AG04450 (cell line): ENCODE measurements at regions not wholly inside any gene's neighbourhood (a gene's known extent, or its start where the extent isn't known, plus 50 kb on each side); places are given as distances from the start of the nearest gene placed in this dataset.
A peak's percentile ranks its signal among the peaks of the same experiment; 100 is the strongest.
"Not testable (repeated sequence)": the region's sequence is repeated elsewhere in the genome, so short reads cannot be mapped to it uniquely, and the experiment has no call there.

ENCODE experiments used
- CTCF ChIA-PET: fragments of 300-600, 350-600 bp; formaldehyde crosslinking; extraction: SDS; loops from one replicate; lab custom pipeline; 2022; ENCODE audit warnings: antibody characterized with exemption, inconsistent platforms; lab: Charles Lee
- POLR2A ChIA-PET: fragments of 350-600 bp; formaldehyde crosslinking; extraction: SDS; loops from one replicate; lab custom pipeline; 2021; ENCODE audit warnings: antibody characterized with exemption, inconsistent platforms; lab: Yijun Ruan, JAX
- DNase-seq: peaks from one replicate; pipeline ENCODE4 v3.0.0-alpha.2; 2011; ENCODE audit warnings: low read depth, low spot score
- H3K27ac ChIP-seq: one replicate; pipeline ENCODE4 v1.5.1; 2012; ENCODE audit warnings: low read depth, low read length, control low read depth
- H3K27me3 ChIP-seq: one replicate; pipeline ENCODE4 v1.6.0; 2012; ENCODE audit warnings: low read length; ENCODE audit not compliant: control insufficient read depth, insufficient read depth
- H3K4me3 ChIP-seq: 2 replicates; pipeline ENCODE4 v1.5.1; 2011; ENCODE audit warnings: mild to moderate bottlenecking, low read depth, low read length, control low read depth
- H3K9me3 ChIP-seq: 2 replicates; pipeline ENCODE4 v1.5.1; 2012; ENCODE audit warnings: low read length; ENCODE audit not compliant: control insufficient read depth, insufficient read depth

- DNase-seq, H3K27ac ChIP-seq, H3K9me3 ChIP-seq, H3K27me3 ChIP-seq, POLR2A ChIA-PET, CTCF ChIA-PET: not testable (repeated sequence)
- H3K4me3 ChIP-seq = peak overlapping the region; percentile 59
Observed at GRCh38 chr2:87075054-87075790, 53.6 kb upstream of the PLGLB1 start.

- DNase-seq = peak; percentile 6
- H3K27ac ChIP-seq, CTCF ChIA-PET: not testable (repeated sequence)
Observed at GRCh38 chr2:87075791-87076252, 54.2 kb upstream of the PLGLB1 start.

GRCh38 chr2:87076253-87077123 is 54.8 kb upstream of the PLGLB1 start:
- DNase-seq = peak; percentile 74
- Histone ChIP-seq H3K27ac (peak overlapping the region; percentile 83), H3K4me3 (peak overlapping the region; percentile 65)
- H3K9me3 ChIP-seq, H3K27me3 ChIP-seq, CTCF ChIA-PET, POLR2A ChIA-PET: not testable (repeated sequence)

More at GRCh38 chr2:87075791-87076252, 54.2 kb upstream of the PLGLB1 start:
- peak overlapping the region; percentile 59 for H3K4me3 ChIP-seq
- H3K27me3 ChIP-seq, H3K9me3 ChIP-seq, POLR2A ChIA-PET: not testable (repeated sequence)

- H3K27me3 ChIP-seq, POLR2A ChIA-PET, H3K9me3 ChIP-seq, CTCF ChIA-PET, DNase-seq: not testable (repeated sequence)
- Histone ChIP-seq H3K4me3 (peak overlapping the region; percentile 65), H3K27ac (peak overlapping the region; percentile 83)
Observed at GRCh38 chr2:87077124-87077446, 55.4 kb upstream of the PLGLB1 start.

GRCh38 chr2:87081727-87082126 is 60.1 kb upstream of the PLGLB1 start:
- H3K9me3 ChIP-seq, H3K27ac ChIP-seq, POLR2A ChIA-PET, H3K27me3 ChIP-seq, H3K4me3 ChIP-seq, CTCF ChIA-PET, DNase-seq: not testable (repeated sequence)

GRCh38 chr2:87088079-87088478 is 66.4 kb upstream of the PLGLB1 start:
- POLR2A ChIA-PET, H3K27me3 ChIP-seq, H3K4me3 ChIP-seq, DNase-seq, CTCF ChIA-PET, H3K9me3 ChIP-seq, H3K27ac ChIP-seq: not testable (repeated sequence)

GRCh38 chr2:87089401-87089800 is 67.8 kb upstream of the PLGLB1 start:
- DNase-seq, H3K27me3 ChIP-seq, CTCF ChIA-PET, H3K27ac ChIP-seq, POLR2A ChIA-PET, H3K9me3 ChIP-seq, H3K4me3 ChIP-seq: not testable (repeated sequence)

- H3K27ac ChIP-seq, H3K27me3 ChIP-seq, DNase-seq, POLR2A ChIA-PET, H3K9me3 ChIP-seq, H3K4me3 ChIP-seq, CTCF ChIA-PET: not testable (repeated sequence)
Observed at GRCh38 chr2:87093252-87093651, 71.6 kb upstream of the PLGLB1 start.

GRCh38 chr2:87093937-87094529 is 72.4 kb upstream of the PLGLB1 start:
- H3K27ac ChIP-seq, DNase-seq, CTCF ChIA-PET, H3K9me3 ChIP-seq, H3K27me3 ChIP-seq, POLR2A ChIA-PET, H3K4me3 ChIP-seq: not testable (repeated sequence)

GRCh38 chr2:87095804-87096203 is 74.2 kb upstream of the PLGLB1 start:
- H3K9me3 ChIP-seq, DNase-seq, H3K4me3 ChIP-seq, H3K27me3 ChIP-seq, POLR2A ChIA-PET, H3K27ac ChIP-seq: not testable (repeated sequence)
- CTCF ChIA-PET = interaction anchor here (0.6 kb wide), 1 partner anchor 964 kb away, joined by 5 read pairs; no protein-coding TSS in a partner anchor

GRCh38 chr2:87128761-87129553 is 107.3 kb upstream of the PLGLB1 start:
- H3K4me3 ChIP-seq, CTCF ChIA-PET, POLR2A ChIA-PET, H3K9me3 ChIP-seq, DNase-seq, H3K27me3 ChIP-seq, H3K27ac ChIP-seq: not testable (repeated sequence)
